ENCODE measurements at regions not wholly inside any gene's neighbourhood (a gene's known extent, or its start where the extent isn't known, plus 50 kb on each side); places are given as distances from the start of the nearest gene placed in this dataset.
"Not testable (repeated sequence)": the region's sequence is repeated elsewhere in the genome, so short reads cannot be mapped to it uniquely, and the experiment has no call there.

GRCh38 chr6:115631028-115631427, 429.7 kb downstream of the FRK start:
- DNase-seq (ENCODE audit: low spot score), result no peak

GRCh38 chr6:115630424-115631024, 430.2 kb downstream of the FRK start:
- DNase-seq (ENCODE audit: low spot score), result no peak

GRCh38 chr6:115629415-115629814, 431.3 kb downstream of the FRK start:
- no peak for DNase-seq (ENCODE audit: low spot score)

GRCh38 chr6:115618256-115618655, 442.4 kb downstream of the FRK start:
- DNase-seq (ENCODE audit: low spot score), result no peak

- DNase-seq (ENCODE audit: low spot score), result no peak
Measured at GRCh38 chr6:115617031-115617430, 443.7 kb downstream of the FRK start.

- no peak for DNase-seq (ENCODE audit: low spot score)
Measured at GRCh38 chr6:115613488-115613887, 447.2 kb downstream of the FRK start.

GRCh38 chr6:115612796-115613479, 447.8 kb downstream of the FRK start:
- DNase-seq (ENCODE audit: low spot score), result no peak

- no peak for DNase-seq (ENCODE audit: low spot score)
Measured at GRCh38 chr6:115612216-115612615, 448.5 kb downstream of the FRK start.

GRCh38 chr6:115610696-115611095, 450.0 kb downstream of the FRK start:
- no peak for DNase-seq (ENCODE audit: low spot score)

GRCh38 chr6:115609111-115609510, 451.6 kb downstream of the FRK start:
- DNase-seq (ENCODE audit: low spot score), result no peak

- DNase-seq (ENCODE audit: low spot score), result no peak
Measured at GRCh38 chr6:115602466-115602865, 458.2 kb downstream of the FRK start.

GRCh38 chr6:115601509-115601908, 459.2 kb downstream of the FRK start:
- DNase-seq (ENCODE audit: low spot score), result no peak

- DNase-seq (ENCODE audit: low spot score), result no peak
Measured at GRCh38 chr6:115601064-115601463, 459.6 kb downstream of the FRK start.

- DNase-seq (ENCODE audit: low spot score), result no peak
Measured at GRCh38 chr6:115594891-115595290, 465.8 kb downstream of the FRK start.

- no peak for DNase-seq (ENCODE audit: low spot score)
Measured at GRCh38 chr6:115592025-115592424, 468.7 kb downstream of the FRK start.

GRCh38 chr6:115589072-115589471, 471.6 kb downstream of the FRK start:
- DNase-seq (ENCODE audit: low spot score), result not testable (repeated sequence)

- no peak for DNase-seq (ENCODE audit: low spot score)
Measured at GRCh38 chr6:115583290-115583689, 477.4 kb downstream of the FRK start.

- DNase-seq (ENCODE audit: low spot score), result no peak
Measured at GRCh38 chr6:115582386-115582785, 478.3 kb downstream of the FRK start.

GRCh38 chr6:115579565-115579964, 481.1 kb downstream of the FRK start:
- not testable (repeated sequence) for DNase-seq (ENCODE audit: low spot score)

- DNase-seq (ENCODE audit: low spot score), result no peak
Measured at GRCh38 chr6:115577270-115577669, 483.4 kb downstream of the FRK start.

GRCh38 chr6:115575285-115575684, 485.4 kb downstream of the FRK start:
- DNase-seq (ENCODE audit: low spot score), result no peak

- DNase-seq (ENCODE audit: low spot score), result no peak
Measured at GRCh38 chr6:115573861-115574260, 486.8 kb downstream of the FRK start.

- DNase-seq (ENCODE audit: low spot score), result no peak
Measured at GRCh38 chr6:115570331-115570730, 490.4 kb downstream of the FRK start.

GRCh38 chr6:115554060-115554459, 506.6 kb downstream of the FRK start:
- DNase-seq (ENCODE audit: low spot score), result no peak
